HFF-Myc (cell line): ENCODE measurements at regions not wholly inside any gene's neighbourhood (a gene's known extent, or its start where the extent isn't known, plus 50 kb on each side); places are given as distances from the start of the nearest gene placed in this dataset.

ENCODE experiments used
- DNase-seq: peaks from one replicate; pipeline ENCODE4 v3.0.0-alpha.2; 2011; ENCODE audit warnings: low read depth; ENCODE audit errors: extremely low read depth
- H3K4me3 ChIP-seq: replicated peaks from 2 replicates; pipeline ENCODE4 v1.5.1; 2011; ENCODE audit warnings: low read depth, mild to moderate bottlenecking, control low read depth, low read length
- CTCF ChIP-seq: IDR thresholded peaks from 2 replicates; pipeline ENCODE4 v1.5.1; 2012; ENCODE audit warnings: mild to moderate bottlenecking, low read depth, low read length, control low read depth; ENCODE audit errors: missing control alignments

GRCh38 chr4:106746451-106746850, 289.7 kb downstream of the DKK2 start:
- no peak overlapping the region for H3K4me3 ChIP-seq
- TF ChIP-seq CTCF: no peak
- peak; percentile 51 for DNase-seq

- DNase-seq: no peak
- no peak for TF ChIP-seq CTCF
- H3K4me3 ChIP-seq: no peak overlapping the region
Measured at GRCh38 chr4:106738121-106738520, 298.0 kb downstream of the DKK2 start.

GRCh38 chr4:106718548-106718947, 317.6 kb downstream of the DKK2 start:
- no peak for TF ChIP-seq CTCF
- no peak for DNase-seq
- H3K4me3 ChIP-seq: no peak overlapping the region

- no peak for DNase-seq
Measured at GRCh38 chr4:106717091-106717490, 319.0 kb downstream of the DKK2 start.

GRCh38 chr4:106715825-106716224, 320.3 kb downstream of the DKK2 start:
- TF ChIP-seq CTCF: no peak
- H3K4me3 ChIP-seq: no peak overlapping the region

More at GRCh38 chr4:106717091-106717490, 319.0 kb downstream of the DKK2 start:
- TF ChIP-seq CTCF: no peak
- H3K4me3 ChIP-seq: no peak overlapping the region

GRCh38 chr4:106708464-106708816, 327.7 kb downstream of the DKK2 start:
- DNase-seq: no peak
- H3K4me3 ChIP-seq: no peak overlapping the region
- no peak for TF ChIP-seq CTCF

More at GRCh38 chr4:106715825-106716224, 320.3 kb downstream of the DKK2 start:
- no peak for DNase-seq

- TF ChIP-seq CTCF: no peak
- DNase-seq: no peak
- no peak overlapping the region for H3K4me3 ChIP-seq
Measured at GRCh38 chr4:106707776-106708463, 328.2 kb downstream of the DKK2 start.
